OCI-LY7 (cell line): ENCODE measurements at regions not wholly inside any gene's neighbourhood (a gene's known extent, or its start where the extent isn't known, plus 50 kb on each side); places are given as distances from the start of the nearest gene placed in this dataset.

Source experiments
- CTCF ChIP-seq: fragments of 200-600 bp; sonication (generic); conservative IDR thresholded peaks from 2 replicates; pipeline ENCODE4 v1.5.1; 2014; ENCODE audit warnings: mild to moderate bottlenecking, antibody characterized with exemption, low read length, moderate library complexity, mixed read lengths
- EZH2phosphoT487 ChIP-seq: fragments of 200-600 bp; sonication (generic); IDR thresholded peaks from 2 replicates; pipeline ENCODE4 v1.6.1; 2018; ENCODE audit warnings: low read depth, borderline replicate concordance, mild to moderate bottlenecking, mixed run types, antibody characterized with exemption, low read length, moderate library complexity, mixed read lengths

- TF ChIP-seq CTCF (no peak), EZH2phosphoT487 (no peak)
Measured at GRCh38 chr2:120502357-120502756, 156.4 kb downstream of the INHBB start.
